Ishikawa (cell line): ENCODE measurements at regions not wholly inside any gene's neighbourhood (a gene's known extent, or its start where the extent isn't known, plus 50 kb on each side); places are given as distances from the start of the nearest gene placed in this dataset.

Source experiments
- CEBPB ChIP-seq: IDR thresholded peaks from 2 replicates; pipeline ENCODE4 v1.6.1; 2012
- CREB1 ChIP-seq: IDR thresholded peaks from 2 replicates; pipeline ENCODE4 v1.6.1; 2012; ENCODE audit warnings: low read depth
- EGR1 ChIP-seq: IDR thresholded peaks from 2 replicates; pipeline ENCODE4 v1.6.1; 2012
- EP300 ChIP-seq: IDR thresholded peaks from 2 replicates; pipeline ENCODE4 v1.6.1; 2012; ENCODE audit warnings: borderline replicate concordance
- FOXM1 ChIP-seq: IDR thresholded peaks from 2 replicates; pipeline ENCODE4 v1.6.1; 2012; ENCODE audit warnings: low read depth, borderline replicate concordance
- NFIC ChIP-seq: IDR thresholded peaks from 2 replicates; pipeline ENCODE4 v1.6.1; 2012
- RAD21 ChIP-seq: IDR thresholded peaks from 2 replicates; pipeline ENCODE4 v1.6.1; 2012; ENCODE audit warnings: low read depth
- TAF1 ChIP-seq: IDR thresholded peaks from 2 replicates; pipeline ENCODE4 v1.6.1; 2012; ENCODE audit warnings: low read depth, mild to moderate bottlenecking
- TCF12 ChIP-seq: IDR thresholded peaks from 2 replicates; pipeline ENCODE4 v1.6.1; 2012; ENCODE audit warnings: low read depth
- TEAD4 ChIP-seq: IDR thresholded peaks from 2 replicates; pipeline ENCODE4 v1.6.1; 2012
- YY1 ChIP-seq: IDR thresholded peaks from 2 replicates; pipeline ENCODE4 v1.6.1; 2012; ENCODE audit warnings: low read depth
- ZBTB7A ChIP-seq: IDR thresholded peaks from 2 replicates; pipeline ENCODE4 v1.6.1; 2012; ENCODE audit warnings: low read depth
- TF ChIP-seq, protein P1 (sequence below): IDR thresholded peaks from 2 replicates; pipeline ENCODE4 v1.6.1; 2012
- TF ChIP-seq, protein P2 (sequence below): IDR thresholded peaks from 2 replicates; pipeline ENCODE4 v1.6.1; 2012; ENCODE audit warnings: low read depth, mild to moderate bottlenecking
- TF ChIP-seq, protein P3 (sequence below): IDR thresholded peaks from 2 replicates; pipeline ENCODE4 v1.6.1; 2012

DNA sequence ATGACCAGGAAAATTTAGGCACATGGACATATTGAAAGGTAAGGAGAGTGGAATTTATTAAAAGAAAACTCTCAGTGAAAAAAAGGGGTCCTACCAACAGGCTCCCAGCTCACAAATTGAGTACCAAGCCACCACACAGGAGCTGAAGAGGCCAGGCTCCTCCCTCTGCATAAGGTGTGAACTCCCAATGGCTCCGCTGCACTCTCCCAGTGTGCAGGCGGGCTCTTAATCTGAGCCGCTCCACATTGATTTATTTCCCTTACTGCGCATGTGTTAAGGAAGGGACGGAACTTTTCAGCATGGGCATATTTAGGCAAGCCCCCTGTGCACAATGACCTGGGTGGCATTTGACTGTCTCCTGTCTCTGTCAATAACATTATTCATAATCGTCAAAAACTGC lies 68.6 kb upstream of the PLEKHG7 start:
- no peak for TF ChIP-seq ZBTB7A
- no peak for TF ChIP-seq EGR1
- TF ChIP-seq RAD21, result no peak
- no peak for TF ChIP-seq CEBPB
- TF ChIP-seq NFIC, result no peak
- TF ChIP-seq, protein P1, sequence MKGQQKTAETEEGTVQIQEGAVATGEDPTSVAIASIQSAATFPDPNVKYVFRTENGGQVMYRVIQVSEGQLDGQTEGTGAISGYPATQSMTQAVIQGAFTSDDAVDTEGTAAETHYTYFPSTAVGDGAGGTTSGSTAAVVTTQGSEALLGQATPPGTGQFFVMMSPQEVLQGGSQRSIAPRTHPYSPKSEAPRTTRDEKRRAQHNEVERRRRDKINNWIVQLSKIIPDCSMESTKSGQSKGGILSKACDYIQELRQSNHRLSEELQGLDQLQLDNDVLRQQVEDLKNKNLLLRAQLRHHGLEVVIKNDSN, result no peak
- TF ChIP-seq, protein P2, sequence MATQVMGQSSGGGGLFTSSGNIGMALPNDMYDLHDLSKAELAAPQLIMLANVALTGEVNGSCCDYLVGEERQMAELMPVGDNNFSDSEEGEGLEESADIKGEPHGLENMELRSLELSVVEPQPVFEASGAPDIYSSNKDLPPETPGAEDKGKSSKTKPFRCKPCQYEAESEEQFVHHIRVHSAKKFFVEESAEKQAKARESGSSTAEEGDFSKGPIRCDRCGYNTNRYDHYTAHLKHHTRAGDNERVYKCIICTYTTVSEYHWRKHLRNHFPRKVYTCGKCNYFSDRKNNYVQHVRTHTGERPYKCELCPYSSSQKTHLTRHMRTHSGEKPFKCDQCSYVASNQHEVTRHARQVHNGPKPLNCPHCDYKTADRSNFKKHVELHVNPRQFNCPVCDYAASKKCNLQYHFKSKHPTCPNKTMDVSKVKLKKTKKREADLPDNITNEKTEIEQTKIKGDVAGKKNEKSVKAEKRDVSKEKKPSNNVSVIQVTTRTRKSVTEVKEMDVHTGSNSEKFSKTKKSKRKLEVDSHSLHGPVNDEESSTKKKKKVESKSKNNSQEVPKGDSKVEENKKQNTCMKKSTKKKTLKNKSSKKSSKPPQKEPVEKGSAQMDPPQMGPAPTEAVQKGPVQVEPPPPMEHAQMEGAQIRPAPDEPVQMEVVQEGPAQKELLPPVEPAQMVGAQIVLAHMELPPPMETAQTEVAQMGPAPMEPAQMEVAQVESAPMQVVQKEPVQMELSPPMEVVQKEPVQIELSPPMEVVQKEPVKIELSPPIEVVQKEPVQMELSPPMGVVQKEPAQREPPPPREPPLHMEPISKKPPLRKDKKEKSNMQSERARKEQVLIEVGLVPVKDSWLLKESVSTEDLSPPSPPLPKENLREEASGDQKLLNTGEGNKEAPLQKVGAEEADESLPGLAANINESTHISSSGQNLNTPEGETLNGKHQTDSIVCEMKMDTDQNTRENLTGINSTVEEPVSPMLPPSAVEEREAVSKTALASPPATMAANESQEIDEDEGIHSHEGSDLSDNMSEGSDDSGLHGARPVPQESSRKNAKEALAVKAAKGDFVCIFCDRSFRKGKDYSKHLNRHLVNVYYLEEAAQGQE, result no peak
- TF ChIP-seq TEAD4, result no peak
- TF ChIP-seq FOXM1, result no peak
- no peak for TF ChIP-seq YY1
- TF ChIP-seq, protein P3, sequence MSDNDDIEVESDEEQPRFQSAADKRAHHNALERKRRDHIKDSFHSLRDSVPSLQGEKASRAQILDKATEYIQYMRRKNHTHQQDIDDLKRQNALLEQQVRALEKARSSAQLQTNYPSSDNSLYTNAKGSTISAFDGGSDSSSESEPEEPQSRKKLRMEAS, result no peak
- no peak for TF ChIP-seq EP300

DNA sequence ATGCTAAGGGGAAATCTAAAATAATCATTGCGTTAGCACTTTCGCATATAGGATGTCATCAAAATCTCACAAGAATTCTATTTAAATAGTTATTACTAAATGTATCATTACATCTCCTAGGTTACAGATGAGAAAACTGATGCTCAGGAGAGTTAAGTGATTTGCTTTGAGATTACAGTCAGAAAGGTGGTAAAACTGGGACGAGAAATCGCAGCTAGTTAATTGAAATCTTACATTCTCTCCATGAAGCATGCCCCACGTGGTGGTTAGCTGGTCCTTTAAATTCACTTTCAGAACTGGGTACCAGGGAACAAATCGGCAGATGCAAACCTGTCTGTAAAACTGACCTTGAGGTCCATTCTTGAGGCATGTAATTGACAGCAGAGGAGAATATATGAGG lies 71.8 kb upstream of the PLEKHG7 start:
- TF ChIP-seq FOXM1, result no peak
- no peak for TF ChIP-seq CEBPB
- no peak for TF ChIP-seq NFIC
- no peak for TF ChIP-seq EP300

DNA sequence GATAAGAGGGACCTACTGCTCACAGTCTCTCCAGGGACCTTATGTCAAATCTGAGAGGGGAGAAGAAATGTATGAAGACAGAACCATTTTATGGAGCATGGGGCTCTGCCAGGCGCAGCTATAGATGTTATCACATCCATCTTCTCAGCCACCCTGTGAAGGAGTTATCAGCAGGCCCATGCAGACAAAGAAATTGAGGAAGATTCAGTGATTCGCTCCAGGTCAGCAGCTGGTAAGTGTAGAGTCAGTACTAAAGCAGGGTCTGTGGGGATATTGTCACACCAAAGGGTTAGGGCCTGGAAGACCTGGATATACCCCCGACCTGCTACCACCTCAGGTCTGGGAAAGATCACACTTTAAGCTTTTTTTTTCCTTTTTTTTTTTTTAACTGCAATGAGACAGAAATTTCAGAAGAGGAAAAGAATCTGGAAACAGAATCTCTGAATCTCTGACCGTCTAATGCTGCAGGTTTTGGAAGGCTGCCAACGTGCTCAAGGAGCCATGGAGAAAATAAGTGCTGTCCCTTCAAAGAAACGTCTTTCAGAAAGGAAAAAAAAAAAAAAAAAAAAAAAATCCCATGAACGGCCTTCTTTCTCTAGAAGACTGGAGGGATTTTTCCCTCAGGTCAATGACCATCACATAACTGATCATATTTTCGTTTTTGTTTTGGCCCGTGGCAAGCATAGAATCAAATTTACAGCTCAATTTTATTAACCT lies 73.3 kb upstream of the PLEKHG7 start:
- TF ChIP-seq NFIC (peak; percentile 80), ZBTB7A (no peak)

DNA sequence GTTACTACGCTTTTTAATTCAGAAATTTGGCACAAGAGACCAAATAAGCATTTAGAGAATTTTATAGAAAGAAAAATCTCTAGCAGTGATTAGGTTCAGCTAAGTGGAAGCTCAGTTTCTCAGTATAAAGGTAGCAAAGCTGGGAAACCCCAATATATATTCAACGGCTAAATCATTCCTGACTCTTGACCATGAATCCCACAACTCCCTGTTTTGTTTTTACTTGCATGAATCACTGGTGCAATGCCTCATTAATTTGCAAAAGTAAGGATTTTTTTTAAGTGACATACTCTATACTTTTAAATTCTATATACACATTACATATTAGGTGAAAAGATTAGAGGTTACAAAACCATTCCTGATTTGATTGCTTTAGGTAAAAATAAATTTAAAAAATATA lies 74.3 kb upstream of the PLEKHG7 start:
- no peak for TF ChIP-seq FOXM1
- no peak for TF ChIP-seq CREB1
- no peak for TF ChIP-seq YY1

DNA sequence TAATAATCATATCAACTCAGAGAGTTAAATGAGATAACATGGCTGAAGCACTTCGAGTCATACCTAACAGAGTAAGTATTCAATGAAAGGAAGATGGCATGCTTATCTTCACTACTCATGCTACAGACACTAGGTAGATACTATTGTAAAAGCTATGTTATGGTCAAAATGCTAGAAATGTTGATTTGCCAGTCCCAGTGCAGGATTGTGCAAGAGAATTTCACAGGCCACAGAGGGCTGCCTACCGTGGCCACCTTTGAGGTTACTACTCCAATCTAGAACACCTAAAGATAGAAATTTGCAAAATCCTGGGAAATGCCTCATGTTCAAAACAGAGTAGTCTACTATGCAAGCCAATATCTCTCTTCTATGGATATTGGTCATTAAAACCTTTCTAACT lies 75.3 kb upstream of the PLEKHG7 start:
- TF ChIP-seq ZBTB7A (no peak), CREB1 (no peak), CEBPB (no peak), TEAD4 (no peak), TAF1 (no peak), NFIC (no peak), FOXM1 (no peak), TCF12 (no peak), YY1 (no peak), RAD21 (no peak), EP300 (no peak), EGR1 (no peak)
- TF ChIP-seq, protein P2, result no peak
- TF ChIP-seq, protein P3, result no peak
- TF ChIP-seq, protein P1, result no peak

DNA sequence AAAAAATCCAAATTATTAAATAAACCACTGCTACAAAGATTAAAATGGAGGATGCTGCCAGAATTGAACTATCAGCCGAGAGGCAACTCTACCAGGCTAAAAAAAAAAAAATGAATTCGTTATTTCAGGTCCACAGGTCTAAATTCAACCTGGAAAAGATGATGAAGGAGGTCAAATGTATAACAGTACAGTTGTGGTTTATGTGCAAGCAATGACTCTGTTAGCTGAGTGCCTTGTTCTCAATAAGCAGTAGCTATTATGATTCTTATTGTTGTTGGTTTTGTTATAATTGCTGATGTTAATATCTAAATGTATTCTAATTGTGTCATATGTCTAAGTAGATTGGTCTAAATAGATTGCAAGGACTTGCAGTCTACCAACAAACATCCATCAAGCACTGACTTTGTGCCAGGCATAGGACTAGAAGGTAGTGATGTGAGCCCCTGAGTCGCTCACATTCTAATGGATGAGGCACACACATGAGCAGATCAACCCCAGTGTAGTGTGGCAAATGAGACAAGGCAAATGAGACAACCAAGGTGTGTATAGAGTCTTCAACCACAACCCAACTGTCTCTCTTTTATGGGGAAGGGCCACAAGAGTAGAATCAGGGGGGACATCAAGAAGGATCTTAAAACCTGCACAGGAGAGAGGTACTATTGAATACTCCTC lies 77.0 kb upstream of the PLEKHG7 start:
- no peak for TF ChIP-seq NFIC
- TF ChIP-seq TCF12, result no peak

DNA sequence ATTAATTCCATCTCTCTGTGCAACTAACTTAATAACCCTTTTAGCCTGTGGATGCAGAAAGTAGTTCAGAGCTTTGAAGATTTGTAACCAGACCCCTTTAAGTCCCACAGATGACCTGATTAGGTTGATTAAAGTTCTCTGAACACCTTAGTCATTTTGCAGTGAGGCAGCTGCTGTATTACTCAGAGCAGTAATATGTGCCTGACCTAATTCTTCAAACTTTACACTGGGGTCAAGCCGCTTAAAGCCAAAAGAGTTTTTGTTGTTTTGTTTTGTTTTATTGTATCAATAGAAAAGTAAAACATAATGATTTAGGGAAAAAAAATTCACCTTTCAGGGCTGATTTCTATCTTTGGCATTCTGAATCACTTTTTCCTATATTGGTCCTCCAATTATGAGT lies 78.6 kb upstream of the PLEKHG7 start:
- TF ChIP-seq EP300 (no peak), RAD21 (no peak), TEAD4 (no peak), FOXM1 (no peak)
- TF ChIP-seq, protein P3, result no peak
